Astrocyte of the spinal cord (primary cell): ENCODE measurements at regions not wholly inside any gene's neighbourhood (a gene's known extent, or its start where the extent isn't known, plus 50 kb on each side); places are given as distances from the start of the nearest gene placed in this dataset.

ENCODE experiments used
- DNase-seq: peaks from one replicate; pipeline ENCODE4 v3.0.0; 2011; ENCODE audit warnings: low read depth, low spot score
- H3K4me3 ChIP-seq: 2 replicates; pipeline ENCODE4 v1.5.1; 2011; ENCODE audit warnings: low read depth, mild to moderate bottlenecking, low read length, moderate library complexity
- in situ Hi-C: cut with HindIII; loops from 2 replicates; pipeline ENCODE4 v1.10.0; 2017; ENCODE audit warnings: low sequenced_read_pairs
- TF ChIP-seq, protein P1 (sequence below): IDR thresholded peaks from 2 replicates; pipeline ENCODE4 v1.5.1; 2012; ENCODE audit warnings: low read depth, mild to moderate bottlenecking, low read length, inconsistent platforms

DNA sequence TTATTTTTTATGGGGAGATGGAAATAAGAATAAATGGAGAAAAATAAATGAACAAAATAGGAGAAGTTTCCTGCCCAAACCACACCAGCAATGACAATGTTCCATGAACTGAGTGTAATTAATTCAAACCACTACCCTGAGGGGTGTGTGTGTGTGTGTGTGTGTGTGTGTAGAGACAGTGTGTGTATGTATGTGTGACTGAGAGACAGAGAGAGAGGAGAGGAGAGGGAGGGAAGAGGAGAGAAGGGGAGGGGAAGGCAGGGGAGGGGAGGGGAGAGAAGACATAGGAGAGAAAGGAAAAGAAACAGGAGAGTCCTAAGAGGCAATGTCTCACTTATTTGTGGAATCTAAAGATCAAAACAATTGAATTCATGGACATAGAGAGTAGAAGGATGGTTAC lies 65.0 kb upstream of the POU2AF1 start:
- TF ChIP-seq, protein P1, sequence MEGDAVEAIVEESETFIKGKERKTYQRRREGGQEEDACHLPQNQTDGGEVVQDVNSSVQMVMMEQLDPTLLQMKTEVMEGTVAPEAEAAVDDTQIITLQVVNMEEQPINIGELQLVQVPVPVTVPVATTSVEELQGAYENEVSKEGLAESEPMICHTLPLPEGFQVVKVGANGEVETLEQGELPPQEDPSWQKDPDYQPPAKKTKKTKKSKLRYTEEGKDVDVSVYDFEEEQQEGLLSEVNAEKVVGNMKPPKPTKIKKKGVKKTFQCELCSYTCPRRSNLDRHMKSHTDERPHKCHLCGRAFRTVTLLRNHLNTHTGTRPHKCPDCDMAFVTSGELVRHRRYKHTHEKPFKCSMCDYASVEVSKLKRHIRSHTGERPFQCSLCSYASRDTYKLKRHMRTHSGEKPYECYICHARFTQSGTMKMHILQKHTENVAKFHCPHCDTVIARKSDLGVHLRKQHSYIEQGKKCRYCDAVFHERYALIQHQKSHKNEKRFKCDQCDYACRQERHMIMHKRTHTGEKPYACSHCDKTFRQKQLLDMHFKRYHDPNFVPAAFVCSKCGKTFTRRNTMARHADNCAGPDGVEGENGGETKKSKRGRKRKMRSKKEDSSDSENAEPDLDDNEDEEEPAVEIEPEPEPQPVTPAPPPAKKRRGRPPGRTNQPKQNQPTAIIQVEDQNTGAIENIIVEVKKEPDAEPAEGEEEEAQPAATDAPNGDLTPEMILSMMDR = no peak
- no peak for DNase-seq
- in situ Hi-C loops = no loop called here
- H3K4me3 ChIP-seq = no peak overlapping the region

DNA sequence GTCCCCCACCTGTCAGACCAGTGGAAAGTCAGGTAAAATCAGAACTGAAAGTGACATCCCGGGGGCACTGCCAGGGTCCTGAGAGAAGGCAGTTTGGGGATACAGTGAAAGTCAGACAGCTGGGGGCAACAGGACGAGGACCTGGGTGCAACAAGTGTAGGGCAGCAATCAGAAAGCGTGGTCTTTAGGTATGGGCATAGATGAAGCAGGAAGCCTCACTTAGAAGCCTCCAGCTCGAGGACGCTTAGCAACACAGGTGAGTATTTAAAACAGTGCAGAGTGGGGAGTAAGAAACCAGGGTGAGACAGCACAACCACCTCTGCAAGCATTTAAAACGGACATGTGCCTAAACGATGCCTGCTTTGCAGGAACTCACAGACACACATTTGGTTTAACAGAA lies 64.6 kb upstream of the POU2AF1 start:
- TF ChIP-seq, protein P1 = no peak
- in situ Hi-C loops = no loop called here
- H3K4me3 ChIP-seq = no peak overlapping the region
- no peak for DNase-seq

DNA sequence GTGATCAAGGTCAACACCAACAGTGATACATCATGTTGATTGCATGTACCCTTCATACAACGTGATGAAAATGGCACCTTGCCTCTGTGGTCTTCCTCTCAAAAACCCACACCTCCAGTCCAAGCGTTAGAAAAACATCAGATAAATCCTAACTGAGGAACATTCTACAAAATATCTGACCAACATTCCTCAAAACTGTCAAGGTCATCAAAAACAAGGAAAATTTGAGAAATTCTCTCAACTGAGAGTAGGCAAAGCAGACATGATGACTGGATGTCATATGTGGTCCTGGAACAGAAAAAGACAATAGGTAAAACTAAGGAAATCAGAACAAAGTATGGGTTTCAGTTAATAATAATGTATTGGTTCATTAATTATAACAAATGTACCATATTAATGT lies 64.0 kb upstream of the POU2AF1 start:
- no peak for DNase-seq
- H3K4me3 ChIP-seq = no peak overlapping the region
- in situ Hi-C loops = no loop called here
- TF ChIP-seq, protein P1 = no peak

DNA sequence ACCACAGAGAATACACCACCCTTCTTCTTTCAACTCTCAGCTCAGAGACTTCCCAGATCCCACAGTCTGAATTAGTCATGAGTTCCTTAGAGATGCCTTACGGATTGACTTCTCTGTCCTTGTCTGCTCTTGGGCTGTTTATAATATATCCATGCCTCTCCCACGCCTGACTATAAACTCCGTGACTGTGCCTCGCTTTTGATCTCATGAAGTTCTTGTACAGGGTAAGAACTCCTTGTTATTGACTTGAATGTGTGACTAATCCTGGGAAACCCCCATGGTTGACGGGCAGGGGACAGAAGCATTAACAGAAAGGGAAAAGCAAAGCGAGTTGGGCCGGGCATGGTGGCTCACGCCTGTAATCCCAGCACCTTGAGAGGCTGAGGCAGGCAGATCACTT lies 62.4 kb upstream of the POU2AF1 start:
- no peak overlapping the region for H3K4me3 ChIP-seq
- DNase-seq = peak; percentile 53
- TF ChIP-seq, protein P1 = no peak
- in situ Hi-C loops = no loop called here

DNA sequence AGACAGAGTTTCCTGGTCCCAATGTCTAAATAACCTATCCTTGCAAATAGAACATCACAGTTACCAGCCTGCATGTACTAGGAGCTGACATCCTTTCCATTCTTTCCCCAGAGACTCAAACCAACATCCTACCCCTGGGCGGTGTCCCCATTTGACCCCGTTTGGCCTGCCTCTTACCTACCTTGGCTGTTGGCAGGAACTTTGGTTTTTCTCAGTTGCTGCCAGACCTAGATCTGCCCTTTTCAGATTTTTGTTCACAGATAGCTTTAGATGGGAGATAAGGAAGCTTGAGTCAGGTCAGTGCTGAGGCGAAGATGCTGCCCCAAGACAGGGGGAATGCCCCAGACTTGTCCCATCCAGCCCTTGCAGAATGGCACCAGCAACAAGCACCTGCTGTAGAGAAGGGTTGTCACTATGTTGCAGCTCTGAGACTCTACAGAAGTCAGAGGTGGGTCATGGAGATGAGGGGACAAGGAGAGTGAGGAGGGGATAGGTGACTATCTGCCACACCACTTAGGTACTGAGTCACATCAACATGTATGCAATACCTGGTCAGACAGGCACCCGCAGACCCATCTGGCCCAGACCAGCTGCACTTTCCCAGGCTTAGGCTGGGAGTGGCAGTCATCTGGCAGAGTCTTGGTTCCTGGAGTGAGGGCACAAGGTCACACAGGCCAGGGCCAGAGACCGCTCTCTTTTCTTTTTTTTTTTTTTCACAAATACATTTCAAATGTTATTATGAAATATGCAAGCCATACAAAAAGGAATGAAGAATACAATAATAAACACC lies 61.5 kb upstream of the POU2AF1 start:
- in situ Hi-C loops = no loop called here
- DNase-seq = no peak
- no peak overlapping the region for H3K4me3 ChIP-seq
- TF ChIP-seq, protein P1 = no peak

DNA sequence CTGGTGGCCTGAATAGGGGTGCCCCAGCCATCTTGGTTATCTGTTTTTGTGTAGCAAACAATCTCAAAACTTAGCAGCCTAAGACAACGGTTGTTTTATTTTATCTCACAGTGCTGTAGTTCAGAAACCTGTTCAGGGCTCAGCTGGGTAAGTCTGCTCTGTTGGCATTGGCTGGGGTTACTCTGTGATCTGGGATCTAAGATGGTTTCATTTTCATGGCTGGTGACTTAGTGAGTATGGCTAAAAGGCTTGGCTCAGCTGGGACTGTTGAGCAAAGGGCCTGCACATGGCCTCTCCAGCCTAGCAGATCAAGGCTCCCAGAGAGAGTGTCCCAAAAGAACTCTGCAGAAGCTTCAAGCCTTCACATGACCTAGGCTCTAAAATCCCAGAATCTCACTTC lies 60.8 kb upstream of the POU2AF1 start:
- DNase-seq = no peak
- in situ Hi-C loops = no loop called here

More for the DNA sequence above, 60.8 kb upstream of the POU2AF1 start:
- no peak overlapping the region for H3K4me3 ChIP-seq
- TF ChIP-seq, protein P1 = no peak
